ENCODE measurements at regions not wholly inside any gene's neighbourhood (a gene's known extent, or its start where the extent isn't known, plus 50 kb on each side); places are given as distances from the start of the nearest gene placed in this dataset.

GRCh38 chr2:108148555-108148954 lies 91.2 kb upstream of the SULT1C3 start:
- TF ChIP-seq CTCF (conservative IDR thresholded peaks at IDR 0.05; ENCODE audit: low read depth in 2 of 2) = no peak
- no peak for TF ChIP-seq JUNB (IDR thresholded peaks at IDR 0.05; ENCODE audit: unreplicated experiment)
- TF ChIP-seq EZH2 (IDR thresholded peaks at IDR 0.05; ENCODE audit: low read depth, unreplicated experiment) = no peak
- TF ChIP-seq POLR2AphosphoS5 (IDR thresholded peaks at IDR 0.05; ENCODE audit: low read depth) = no peak
